Esophagus muscularis mucosa (tissue), 4 donors: ENCODE measurements at regions not wholly inside any gene's neighbourhood (a gene's known extent, or its start where the extent isn't known, plus 50 kb on each side); places are given as distances from the start of the nearest gene placed in this dataset.

Experiments
- DNase-seq: peaks from one replicate; pipeline ENCODE4 v3.0.0-alpha.2; 2017; ENCODE audit errors: extremely low spot score
- H3K27ac ChIP-seq, 4 donors: fragments of 200-600 bp; sonication (generic); replicated peaks in 1 of 4; 1 replicate in 3 of 4; 2 replicates in 1 of 4; pipeline ENCODE4 v1.5.1; 2016 to 2019; ENCODE audit warnings: mild to moderate bottlenecking in 1 of 4
- H3K27me3 ChIP-seq, 4 donors: fragments of 200-600 bp; sonication (generic); one replicate each; pipeline versions ENCODE4 v1.5.1 to v1.6.0; 2016 to 2019
- H3K36me3 ChIP-seq, 4 donors: fragments of 200-600 bp; sonication (generic); one replicate each; pipeline ENCODE4 v1.5.1; 2016 to 2019
- H3K4me1 ChIP-seq, 4 donors: fragments of 200-600 bp; sonication (generic); one replicate each; pipeline ENCODE4 v1.5.1; 2016 to 2019
- H3K4me3 ChIP-seq, 4 donors: fragments of 200-600 bp; sonication (generic); 1 replicate in 2 of 4; 2 replicates in 2 of 4; pipeline ENCODE4 v1.5.1; 2016 to 2019; ENCODE audit warnings: mild to moderate bottlenecking in 4 of 4, moderate library complexity in 1 of 4
- H3K9me3 ChIP-seq, 4 donors: fragments of 200-600 bp; sonication (generic); 1 replicate in 3 of 4; 2 replicates in 1 of 4; pipeline ENCODE4 v1.5.1; 2016 to 2019
- CTCF ChIP-seq, 3 experiments: fragments of 200-600 bp in 2 of 3; fragments of 450-650 bp in 1 of 3; sonication (generic) in 2 of 3; IDR thresholded peaks; one replicate each; pipeline ENCODE4 v1.5.1; 2017 to 2019; ENCODE audit warnings: antibody characterized with exemption in 3 of 3, mild to moderate bottlenecking in 2 of 3, moderate library complexity in 1 of 3
- EP300 ChIP-seq: sonication (generic); formaldehyde crosslinking; IDR thresholded peaks from one replicate; pipeline ENCODE4 v1.6.1; 2017; ENCODE audit warnings: antibody characterized with exemption
- POLR2A ChIP-seq: fragments of 450-650 bp; IDR thresholded peaks from one replicate; pipeline ENCODE4 v1.6.1; 2017; ENCODE audit warnings: antibody characterized with exemption, moderate library complexity, mild to moderate bottlenecking, low read depth
- POLR2AphosphoS5 ChIP-seq, 2 donors: sonication (generic); formaldehyde crosslinking; IDR thresholded peaks; one replicate each; pipeline ENCODE4 v1.6.1; 2017; ENCODE audit warnings: antibody characterized with exemption in 2 of 2
- WGBS: methylation state at CpG from one replicate; pipeline ENCODE4 v1.1.5; 2018; 5-methylcytosine and 5-hydroxymethylcytosine counted together
- intact Hi-C: fragments of 100-400 bp; cut with DNase I; formaldehyde crosslinking; loops from one replicate; pipeline ENCODE4 v1.15.1; 2023

- TF ChIP-seq POLR2A (no peak), CTCF (IDR thresholded peaks at IDR 0.05) (no peak), POLR2AphosphoS5 (IDR thresholded peaks at IDR 0.05) (no peak), EP300 (no peak)
- peak; percentile 75 for DNase-seq
- 100% methylated on average over 2 of the region's 13 CpGs for WGBS
- peaks cover 3 to 22% (median 12%) of the 10 kb centered on the region in 4 donors for H3K4me1 ChIP-seq
- H3K27ac ChIP-seq = no peak overlapping the region
- H3K27me3 ChIP-seq = no peaks in the 10 kb centered on the region
- no peaks in the 10 kb centered on the region for H3K36me3 ChIP-seq
- no peak overlapping the region for H3K4me3 ChIP-seq
- intact Hi-C loops = no loop called here
- peaks cover 0 to 4% (median 0%) of the 10 kb centered on the region in 4 donors for H3K9me3 ChIP-seq
These were observed 88.4 kb upstream of the SH3PXD2B start for GRCh38 chr5:172542651-172543131.

GRCh38 chr5:172541773-172542136 is 87.4 kb upstream of the SH3PXD2B start:
- WGBS = 87% methylated on average over 3 of the region's 3 CpGs
- intact Hi-C loops = no loop called here
- Histone ChIP-seq H3K36me3 (no peaks in the 10 kb centered on the region), H3K9me3 (peaks cover 0 to 4% (median 0%) of the 10 kb centered on the region in 4 donors), H3K27ac (no peak overlapping the region), H3K4me3 (no peak overlapping the region), H3K27me3 (no peaks in the 10 kb centered on the region), H3K4me1 (peaks cover 3 to 19% (median 9%) of the 10 kb centered on the region in 4 donors)
- DNase-seq = peak; percentile 89
- TF ChIP-seq CTCF (IDR thresholded peaks at IDR 0.05) (no peak), EP300 (no peak), POLR2A (no peak), POLR2AphosphoS5 (IDR thresholded peaks at IDR 0.05) (no peak)

GRCh38 chr5:172541099-172541772 is 86.9 kb upstream of the SH3PXD2B start:
- TF ChIP-seq CTCF (IDR thresholded peaks at IDR 0.05) (no peak), POLR2A (no peak), POLR2AphosphoS5 (IDR thresholded peaks at IDR 0.05) (no peak), EP300 (no peak)
- no peak for DNase-seq
- no peak overlapping the region for H3K4me3 ChIP-seq

GRCh38 chr5:172540099-172540870 is 86.0 kb upstream of the SH3PXD2B start:
- 76% methylated on average over 5 of the region's 5 CpGs for WGBS
- no peak overlapping the region for H3K4me3 ChIP-seq
- DNase-seq = peak; percentile 62

More at GRCh38 chr5:172541099-172541772, 86.9 kb upstream of the SH3PXD2B start:
- 65% methylated on average over 12 of the region's 13 CpGs for WGBS
- intact Hi-C loops = no loop called here
- no peaks in the 10 kb centered on the region for H3K36me3 ChIP-seq
- H3K4me1 ChIP-seq = peaks cover 3 to 19% (median 9%) of the 10 kb centered on the region in 4 donors
- H3K27me3 ChIP-seq = no peaks in the 10 kb centered on the region
- H3K27ac ChIP-seq = no peak overlapping the region
- H3K9me3 ChIP-seq = peaks cover 0 to 4% (median 0%) of the 10 kb centered on the region in 4 donors

GRCh38 chr5:172535108-172535445 is 80.8 kb upstream of the SH3PXD2B start:
- WGBS = 100% methylated on average over 2 of the region's 2 CpGs

More at GRCh38 chr5:172540099-172540870, 86.0 kb upstream of the SH3PXD2B start:
- no peaks in the 10 kb centered on the region for H3K36me3 ChIP-seq
- intact Hi-C loops = no loop called here
- H3K27me3 ChIP-seq = no peaks in the 10 kb centered on the region
- H3K27ac ChIP-seq = no peak overlapping the region
- no peak for TF ChIP-seq POLR2A
- H3K9me3 ChIP-seq = peaks cover 0 to 4% (median 0%) of the 10 kb centered on the region in 4 donors
- peaks cover 3 to 18% (median 9%) of the 10 kb centered on the region in 4 donors for H3K4me1 ChIP-seq

More at GRCh38 chr5:172535108-172535445, 80.8 kb upstream of the SH3PXD2B start:
- Histone ChIP-seq H3K27me3 (no peaks in the 10 kb centered on the region), H3K4me3 (no peak overlapping the region), H3K36me3 (no peaks in the 10 kb centered on the region), H3K9me3 (no peaks in the 10 kb centered on the region), H3K4me1 (peaks cover 36 to 46% (median 40%) of the 10 kb centered on the region in 4 donors), H3K27ac (peak overlapping the region in 2 of 4 donors; percentile 85 to 87)
- no peak for DNase-seq
- no peak for TF ChIP-seq POLR2A
- TF ChIP-seq POLR2AphosphoS5 (IDR thresholded peaks at IDR 0.05) = no peak
- no peak for TF ChIP-seq CTCF (IDR thresholded peaks at IDR 0.05)
- TF ChIP-seq EP300 = no peak
- intact Hi-C loops = no loop called here
